ENCODE measurements at regions not wholly inside any gene's neighbourhood (a gene's known extent, or its start where the extent isn't known, plus 50 kb on each side); places are given as distances from the start of the nearest gene placed in this dataset.

DNA sequence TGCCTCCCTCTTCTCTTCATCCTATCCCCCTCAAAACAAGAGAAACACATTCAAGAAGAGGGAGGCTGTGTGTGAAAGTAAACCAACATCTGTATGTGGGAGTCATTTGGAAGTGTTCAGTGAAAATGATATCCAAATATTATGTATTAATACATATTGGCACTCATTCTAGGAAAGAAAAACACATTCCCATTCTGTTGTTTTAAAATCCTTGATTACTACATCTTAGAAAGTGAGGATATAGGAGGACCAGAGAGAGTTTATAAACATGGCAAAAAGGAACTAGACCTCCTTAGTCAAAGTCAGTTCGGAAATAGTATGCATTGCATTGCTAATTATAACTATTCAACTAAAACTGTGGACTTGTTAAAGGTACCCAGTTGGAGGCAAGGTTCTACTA is 786.6 kb downstream of the ADGRL2 start:
- TF ChIP-seq, protein P1, sequence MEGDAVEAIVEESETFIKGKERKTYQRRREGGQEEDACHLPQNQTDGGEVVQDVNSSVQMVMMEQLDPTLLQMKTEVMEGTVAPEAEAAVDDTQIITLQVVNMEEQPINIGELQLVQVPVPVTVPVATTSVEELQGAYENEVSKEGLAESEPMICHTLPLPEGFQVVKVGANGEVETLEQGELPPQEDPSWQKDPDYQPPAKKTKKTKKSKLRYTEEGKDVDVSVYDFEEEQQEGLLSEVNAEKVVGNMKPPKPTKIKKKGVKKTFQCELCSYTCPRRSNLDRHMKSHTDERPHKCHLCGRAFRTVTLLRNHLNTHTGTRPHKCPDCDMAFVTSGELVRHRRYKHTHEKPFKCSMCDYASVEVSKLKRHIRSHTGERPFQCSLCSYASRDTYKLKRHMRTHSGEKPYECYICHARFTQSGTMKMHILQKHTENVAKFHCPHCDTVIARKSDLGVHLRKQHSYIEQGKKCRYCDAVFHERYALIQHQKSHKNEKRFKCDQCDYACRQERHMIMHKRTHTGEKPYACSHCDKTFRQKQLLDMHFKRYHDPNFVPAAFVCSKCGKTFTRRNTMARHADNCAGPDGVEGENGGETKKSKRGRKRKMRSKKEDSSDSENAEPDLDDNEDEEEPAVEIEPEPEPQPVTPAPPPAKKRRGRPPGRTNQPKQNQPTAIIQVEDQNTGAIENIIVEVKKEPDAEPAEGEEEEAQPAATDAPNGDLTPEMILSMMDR (IDR thresholded peaks at IDR 0.05) = no peak
- TF ChIP-seq POLR2A (IDR thresholded peaks at IDR 0.05) = no peak

All from adrenal gland (tissue), 5 donors.